ENCODE measurements at regions not wholly inside any gene's neighbourhood (a gene's known extent, or its start where the extent isn't known, plus 50 kb on each side); places are given as distances from the start of the nearest gene placed in this dataset.

- no peak for TF ChIP-seq CTCF (IDR thresholded peaks at IDR 0.05; ENCODE audit: insufficient read depth, low read length, poor library complexity, severe bottlenecking)
- no peak for TF ChIP-seq EZH2phosphoT487 (conservative IDR thresholded peaks at IDR 0.05; ENCODE audit: low read length)
Measured at GRCh38 chr10:2852574-2853323, 214.6 kb upstream of the PFKP start.

Measured in SU-DHL-6 (cell line).